Liver (tissue), 3 donors: ENCODE measurements at regions not wholly inside any gene's neighbourhood (a gene's known extent, or its start where the extent isn't known, plus 50 kb on each side); places are given as distances from the start of the nearest gene placed in this dataset.

Source experiments
- JUND ChIP-seq, 2 donors: IDR thresholded peaks; 2 replicates each; pipeline ENCODE4 v1.6.1; 2016; ENCODE audit warnings: antibody characterized with exemption in 2 of 2
- YY1 ChIP-seq: IDR thresholded peaks from 2 replicates; pipeline ENCODE4 v1.6.1; 2016; ENCODE audit warnings: antibody characterized with exemption, mild to moderate bottlenecking
- TF ChIP-seq, protein P1 (sequence below): fragments of 150-350 bp; IDR thresholded peaks from 2 replicates; pipeline ENCODE4 v1.5.1; 2017; ENCODE audit warnings: improper control_type of control experiment, low read depth, low read length; ENCODE audit not compliant: missing input control
- TF ChIP-seq, protein P2 (sequence below): IDR thresholded peaks from 2 replicates; pipeline ENCODE4 v1.6.1; 2016; ENCODE audit warnings: antibody characterized with exemption, mild to moderate bottlenecking
- donor health status: healthy.
- donor health status: healthy.

DNA sequence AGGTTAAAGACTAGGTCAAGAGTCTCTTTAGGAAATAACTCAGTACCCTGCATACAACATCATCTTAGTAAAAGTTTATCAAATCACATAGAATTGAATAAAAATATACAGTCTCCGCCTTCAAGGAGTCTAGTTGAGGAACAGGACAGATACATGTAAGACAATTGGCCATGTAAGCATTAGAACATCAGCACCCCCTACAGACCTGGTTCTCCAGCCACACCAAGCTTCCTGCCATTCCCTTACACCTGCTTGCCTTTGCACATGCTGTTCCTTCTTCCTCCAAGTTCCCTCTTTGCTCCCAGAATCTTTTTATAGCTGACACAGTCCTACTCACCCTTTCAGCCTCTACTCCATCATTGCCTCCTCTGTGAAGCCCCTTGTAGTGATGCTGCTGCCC, 187.8 kb upstream of the LRFN2 start:
- TF ChIP-seq YY1 = no peak
- TF ChIP-seq, protein P1, sequence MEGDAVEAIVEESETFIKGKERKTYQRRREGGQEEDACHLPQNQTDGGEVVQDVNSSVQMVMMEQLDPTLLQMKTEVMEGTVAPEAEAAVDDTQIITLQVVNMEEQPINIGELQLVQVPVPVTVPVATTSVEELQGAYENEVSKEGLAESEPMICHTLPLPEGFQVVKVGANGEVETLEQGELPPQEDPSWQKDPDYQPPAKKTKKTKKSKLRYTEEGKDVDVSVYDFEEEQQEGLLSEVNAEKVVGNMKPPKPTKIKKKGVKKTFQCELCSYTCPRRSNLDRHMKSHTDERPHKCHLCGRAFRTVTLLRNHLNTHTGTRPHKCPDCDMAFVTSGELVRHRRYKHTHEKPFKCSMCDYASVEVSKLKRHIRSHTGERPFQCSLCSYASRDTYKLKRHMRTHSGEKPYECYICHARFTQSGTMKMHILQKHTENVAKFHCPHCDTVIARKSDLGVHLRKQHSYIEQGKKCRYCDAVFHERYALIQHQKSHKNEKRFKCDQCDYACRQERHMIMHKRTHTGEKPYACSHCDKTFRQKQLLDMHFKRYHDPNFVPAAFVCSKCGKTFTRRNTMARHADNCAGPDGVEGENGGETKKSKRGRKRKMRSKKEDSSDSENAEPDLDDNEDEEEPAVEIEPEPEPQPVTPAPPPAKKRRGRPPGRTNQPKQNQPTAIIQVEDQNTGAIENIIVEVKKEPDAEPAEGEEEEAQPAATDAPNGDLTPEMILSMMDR = no peak
- no peak for TF ChIP-seq JUND (IDR thresholded peaks at IDR 0.05)
- TF ChIP-seq, protein P2, sequence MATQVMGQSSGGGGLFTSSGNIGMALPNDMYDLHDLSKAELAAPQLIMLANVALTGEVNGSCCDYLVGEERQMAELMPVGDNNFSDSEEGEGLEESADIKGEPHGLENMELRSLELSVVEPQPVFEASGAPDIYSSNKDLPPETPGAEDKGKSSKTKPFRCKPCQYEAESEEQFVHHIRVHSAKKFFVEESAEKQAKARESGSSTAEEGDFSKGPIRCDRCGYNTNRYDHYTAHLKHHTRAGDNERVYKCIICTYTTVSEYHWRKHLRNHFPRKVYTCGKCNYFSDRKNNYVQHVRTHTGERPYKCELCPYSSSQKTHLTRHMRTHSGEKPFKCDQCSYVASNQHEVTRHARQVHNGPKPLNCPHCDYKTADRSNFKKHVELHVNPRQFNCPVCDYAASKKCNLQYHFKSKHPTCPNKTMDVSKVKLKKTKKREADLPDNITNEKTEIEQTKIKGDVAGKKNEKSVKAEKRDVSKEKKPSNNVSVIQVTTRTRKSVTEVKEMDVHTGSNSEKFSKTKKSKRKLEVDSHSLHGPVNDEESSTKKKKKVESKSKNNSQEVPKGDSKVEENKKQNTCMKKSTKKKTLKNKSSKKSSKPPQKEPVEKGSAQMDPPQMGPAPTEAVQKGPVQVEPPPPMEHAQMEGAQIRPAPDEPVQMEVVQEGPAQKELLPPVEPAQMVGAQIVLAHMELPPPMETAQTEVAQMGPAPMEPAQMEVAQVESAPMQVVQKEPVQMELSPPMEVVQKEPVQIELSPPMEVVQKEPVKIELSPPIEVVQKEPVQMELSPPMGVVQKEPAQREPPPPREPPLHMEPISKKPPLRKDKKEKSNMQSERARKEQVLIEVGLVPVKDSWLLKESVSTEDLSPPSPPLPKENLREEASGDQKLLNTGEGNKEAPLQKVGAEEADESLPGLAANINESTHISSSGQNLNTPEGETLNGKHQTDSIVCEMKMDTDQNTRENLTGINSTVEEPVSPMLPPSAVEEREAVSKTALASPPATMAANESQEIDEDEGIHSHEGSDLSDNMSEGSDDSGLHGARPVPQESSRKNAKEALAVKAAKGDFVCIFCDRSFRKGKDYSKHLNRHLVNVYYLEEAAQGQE = no peak
